ENCODE measurements at regions not wholly inside any gene's neighbourhood (a gene's known extent, or its start where the extent isn't known, plus 50 kb on each side); places are given as distances from the start of the nearest gene placed in this dataset.

- no peak for DNase-seq (ENCODE audit: low read depth in 2 of 2, low spot score in 1 of 2)
Measured at GRCh38 chr1:234726359-234726943, 116.5 kb upstream of the IRF2BP2 start.

- peak; percentile 7 to 20 for DNase-seq (ENCODE audit: low read depth in 2 of 2, low spot score in 1 of 2)
Measured at GRCh38 chr1:234725177-234726132, 115.5 kb upstream of the IRF2BP2 start.

GRCh38 chr1:234724516-234725176, 114.7 kb upstream of the IRF2BP2 start:
- DNase-seq (ENCODE audit: low read depth in 2 of 2, low spot score in 1 of 2) = peak in 1 of 2 donors; percentile 2

- peak in 1 of 2 donors; percentile 64 for DNase-seq (ENCODE audit: low read depth in 2 of 2, low spot score in 1 of 2)
Measured at GRCh38 chr1:234722904-234723720, 113.1 kb upstream of the IRF2BP2 start.

- DNase-seq (ENCODE audit: low read depth in 2 of 2, low spot score in 1 of 2) = no peak
Measured at GRCh38 chr1:234722270-234722704, 112.3 kb upstream of the IRF2BP2 start.

GRCh38 chr1:234721476-234722269, 111.7 kb upstream of the IRF2BP2 start:
- no peak for DNase-seq (ENCODE audit: low read depth in 2 of 2, low spot score in 1 of 2)

- no peak for DNase-seq (ENCODE audit: low read depth in 2 of 2, low spot score in 1 of 2)
Measured at GRCh38 chr1:234720709-234721441, 110.9 kb upstream of the IRF2BP2 start.

GRCh38 chr1:234719454-234720251, 109.7 kb upstream of the IRF2BP2 start:
- DNase-seq (ENCODE audit: low read depth in 2 of 2, low spot score in 1 of 2) = no peak

- no peak for DNase-seq (ENCODE audit: low read depth in 2 of 2, low spot score in 1 of 2)
Measured at GRCh38 chr1:234718496-234719453, 108.8 kb upstream of the IRF2BP2 start.

GRCh38 chr1:234716908-234717375, 107.0 kb upstream of the IRF2BP2 start:
- DNase-seq (ENCODE audit: low read depth in 2 of 2, low spot score in 1 of 2) = no peak

GRCh38 chr1:234715252-234716014, 105.5 kb upstream of the IRF2BP2 start:
- no peak for DNase-seq (ENCODE audit: low read depth in 2 of 2, low spot score in 1 of 2)

- no peak for DNase-seq (ENCODE audit: low read depth in 2 of 2, low spot score in 1 of 2)
Measured at GRCh38 chr1:234713859-234714258, 103.9 kb upstream of the IRF2BP2 start.

- DNase-seq (ENCODE audit: low read depth in 2 of 2, low spot score in 1 of 2) = no peak
Measured at GRCh38 chr1:234713440-234713839, 103.5 kb upstream of the IRF2BP2 start.

GRCh38 chr1:234712891-234713305, 102.9 kb upstream of the IRF2BP2 start:
- no peak for DNase-seq (ENCODE audit: low read depth in 2 of 2, low spot score in 1 of 2)

- DNase-seq (ENCODE audit: low read depth in 2 of 2, low spot score in 1 of 2) = no peak
Measured at GRCh38 chr1:234710936-234711724, 101.2 kb upstream of the IRF2BP2 start.

GRCh38 chr1:234710381-234710780, 100.4 kb upstream of the IRF2BP2 start:
- DNase-seq (ENCODE audit: low read depth in 2 of 2, low spot score in 1 of 2) = no peak

Data from stimulated activated CD8-positive, alpha-beta memory T cell treated with anti-CD3 and anti-CD28 coated beads, Interleukin-4, amount 100 ng/mL, for 4 hours (primary cell).